SIG-M5 treated with dmso at 0.1 percent for 504 hours (cell line): ENCODE measurements at regions not wholly inside any gene's neighbourhood (a gene's known extent, or its start where the extent isn't known, plus 50 kb on each side); places are given as distances from the start of the nearest gene placed in this dataset.

ENCODE experiments used
- DNase-seq: peaks from one replicate; lab custom pipeline; 2025; ENCODE audit not compliant: unreplicated experiment; lab: John Stamatoyannopoulos, UW

DNA sequence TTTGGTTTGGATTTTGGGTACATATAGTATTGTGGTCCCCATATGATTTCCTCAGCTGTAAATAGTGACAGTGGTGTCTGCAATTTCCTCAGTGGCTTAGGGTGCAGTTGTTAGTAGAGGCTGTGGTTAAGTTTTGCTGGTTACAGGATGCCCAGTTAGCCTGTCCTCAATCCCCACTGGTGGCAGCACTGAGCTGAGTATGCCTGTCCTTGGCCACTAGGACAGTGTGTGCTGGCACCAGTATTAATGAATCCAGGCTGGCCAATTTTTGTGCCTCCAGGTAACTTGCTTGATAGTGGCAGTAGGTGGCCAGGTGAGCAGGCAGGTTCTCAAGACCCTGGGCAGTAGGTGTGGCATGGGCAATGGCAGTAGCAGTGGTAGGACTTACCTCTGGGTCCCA is 973.1 kb downstream of the TMEM182 start:
- DNase-seq = no peak

DNA sequence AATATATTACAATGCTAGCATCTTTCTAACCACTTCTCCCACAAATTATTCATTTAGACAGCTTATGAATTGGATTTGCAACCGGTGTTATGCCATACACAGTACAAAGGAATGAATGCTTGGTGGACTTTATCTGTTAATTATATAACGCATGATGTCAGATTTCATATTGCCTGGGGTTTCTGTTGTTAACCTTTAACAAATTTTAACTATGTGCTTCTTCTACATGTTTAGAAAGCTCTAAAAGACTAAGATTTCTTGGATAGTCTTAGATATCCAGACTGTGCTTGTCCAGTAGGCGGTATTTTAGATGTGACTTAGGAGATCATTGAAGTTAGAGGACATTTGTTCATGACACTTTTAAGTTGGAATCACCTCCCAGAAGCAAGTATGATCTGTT is 976.3 kb downstream of the TMEM182 start:
- DNase-seq = no peak

DNA sequence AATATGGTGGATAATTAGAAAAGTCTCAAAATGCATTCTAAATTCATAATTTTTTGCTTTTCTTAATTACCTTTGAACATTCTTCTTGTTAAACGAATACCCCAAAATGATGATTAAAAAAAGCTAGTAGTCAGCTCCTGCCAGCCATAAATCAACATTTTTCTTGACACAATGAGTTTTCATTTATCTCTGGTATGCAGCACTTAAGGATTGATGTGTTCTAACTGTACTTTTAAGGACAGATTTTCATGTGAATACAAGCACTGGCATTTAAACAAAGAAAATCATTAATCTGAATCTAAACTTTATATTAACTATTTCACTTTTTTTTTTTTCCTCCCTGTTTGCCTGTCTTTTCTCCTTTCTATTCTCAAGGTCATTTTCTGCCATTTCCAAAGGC is 976.8 kb downstream of the TMEM182 start:
- no peak for DNase-seq

DNA sequence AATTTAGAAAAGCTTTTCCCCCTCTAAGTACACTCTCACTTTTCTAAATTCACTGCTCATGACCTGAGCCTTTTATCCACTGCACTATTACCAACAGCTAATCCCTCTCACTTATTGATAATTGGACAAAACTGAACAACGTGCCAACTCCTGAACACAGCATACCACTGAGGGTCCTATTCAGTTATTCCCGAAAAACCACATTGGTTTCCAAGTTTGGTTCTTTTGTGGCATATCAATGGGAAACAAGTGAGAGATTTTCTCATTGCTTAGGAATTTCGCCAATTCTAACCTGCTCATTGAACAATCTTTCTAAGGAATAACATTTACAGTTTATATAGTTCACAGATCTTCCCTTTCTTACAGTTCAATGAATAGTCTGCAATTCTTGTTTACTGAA is 977.4 kb downstream of the TMEM182 start:
- no peak for DNase-seq

DNA sequence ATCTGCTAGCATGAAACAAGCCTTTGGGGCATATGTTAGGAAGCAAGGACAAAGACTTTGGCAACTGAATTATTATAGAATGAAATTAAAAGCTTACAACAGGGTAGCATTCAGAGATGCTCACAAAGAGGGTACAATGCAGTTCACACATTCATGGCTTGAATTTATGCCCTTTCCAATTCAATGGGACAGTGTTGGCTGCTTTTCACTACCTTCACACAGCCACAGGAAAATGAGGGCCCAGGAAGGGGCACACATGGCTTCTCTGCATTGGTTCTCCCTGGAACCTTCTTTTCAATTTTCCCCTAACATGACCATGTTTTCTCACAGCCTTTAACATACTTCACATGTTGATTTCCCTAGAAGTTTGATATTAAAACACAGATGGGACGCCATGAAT is 978.1 kb downstream of the TMEM182 start:
- no peak for DNase-seq

DNA sequence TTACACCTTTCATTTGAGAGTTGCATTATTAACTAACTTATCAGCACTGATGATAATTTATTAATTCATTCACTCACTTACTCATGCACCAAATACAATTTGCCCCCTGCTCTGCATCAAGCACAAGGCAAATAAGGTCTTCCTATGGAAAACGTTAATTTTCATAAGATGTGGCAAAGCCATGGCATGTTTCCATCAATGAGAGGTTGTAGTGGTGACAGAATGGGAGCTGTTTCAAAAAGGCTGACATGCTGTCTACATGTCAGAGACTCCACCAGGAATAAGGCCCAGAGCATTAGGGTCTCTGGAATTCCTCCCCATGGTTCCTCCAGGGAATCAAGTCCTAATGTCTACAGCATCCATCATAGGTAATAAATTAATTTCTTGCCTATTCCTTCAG is 978.8 kb downstream of the TMEM182 start:
- DNase-seq = no peak

DNA sequence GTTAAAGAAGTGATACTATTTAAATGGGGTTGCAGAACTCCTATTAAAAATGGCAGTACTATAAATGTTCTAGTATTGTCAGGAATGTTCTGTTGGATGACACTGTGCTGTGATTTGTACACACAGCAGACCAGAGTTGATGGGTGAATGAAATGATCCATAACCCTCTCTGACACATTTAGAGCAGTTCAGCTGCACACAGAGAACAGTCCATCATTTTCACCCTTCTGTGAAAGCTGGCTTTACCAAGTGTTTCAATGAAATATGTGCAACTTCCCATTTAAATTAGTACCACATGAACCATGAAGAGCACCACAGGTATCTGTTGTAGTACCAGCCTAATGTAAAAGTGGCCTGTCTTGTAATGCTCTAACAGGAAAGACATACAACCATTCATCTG is 981.4 kb downstream of the TMEM182 start:
- no peak for DNase-seq

DNA sequence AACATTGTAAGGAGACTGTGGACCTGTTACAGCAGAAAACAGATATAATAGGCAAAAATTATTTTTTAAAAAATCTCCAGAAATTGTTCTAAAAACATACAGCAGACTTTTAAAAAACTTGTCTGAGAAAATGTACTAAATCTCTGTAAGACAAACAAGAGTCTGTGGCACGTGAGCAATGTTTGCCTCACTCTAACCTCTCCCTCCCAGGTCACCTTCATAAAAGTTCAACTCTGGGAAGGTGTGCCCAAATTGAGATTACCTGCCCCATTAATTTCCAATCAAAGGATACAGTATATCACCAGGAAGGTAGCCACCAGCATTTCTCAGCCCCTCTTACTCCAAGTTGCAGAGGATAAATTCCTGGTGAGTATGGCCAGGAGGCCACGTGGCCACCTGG is 992.7 kb downstream of the TMEM182 start:
- DNase-seq = no peak

DNA sequence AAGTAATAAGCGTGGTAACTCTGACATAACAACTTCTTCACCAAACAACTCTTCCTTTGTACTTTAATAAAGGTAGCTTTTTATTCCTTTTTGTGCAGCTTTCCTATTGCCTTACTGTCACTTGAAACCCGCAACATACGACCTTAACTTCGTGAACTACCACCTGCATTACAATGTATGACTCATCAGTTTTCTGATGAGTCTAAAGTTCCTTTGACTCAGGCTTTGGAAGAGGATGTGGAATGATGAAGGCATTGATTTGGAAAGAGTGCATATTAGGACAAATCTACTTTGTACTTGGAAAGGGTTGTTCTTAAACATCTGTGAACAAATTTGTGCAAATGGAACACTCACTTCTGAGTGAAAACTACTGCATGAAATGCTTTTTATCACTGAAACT is 1012.1 kb downstream of the TMEM182 start:
- DNase-seq = no peak

DNA sequence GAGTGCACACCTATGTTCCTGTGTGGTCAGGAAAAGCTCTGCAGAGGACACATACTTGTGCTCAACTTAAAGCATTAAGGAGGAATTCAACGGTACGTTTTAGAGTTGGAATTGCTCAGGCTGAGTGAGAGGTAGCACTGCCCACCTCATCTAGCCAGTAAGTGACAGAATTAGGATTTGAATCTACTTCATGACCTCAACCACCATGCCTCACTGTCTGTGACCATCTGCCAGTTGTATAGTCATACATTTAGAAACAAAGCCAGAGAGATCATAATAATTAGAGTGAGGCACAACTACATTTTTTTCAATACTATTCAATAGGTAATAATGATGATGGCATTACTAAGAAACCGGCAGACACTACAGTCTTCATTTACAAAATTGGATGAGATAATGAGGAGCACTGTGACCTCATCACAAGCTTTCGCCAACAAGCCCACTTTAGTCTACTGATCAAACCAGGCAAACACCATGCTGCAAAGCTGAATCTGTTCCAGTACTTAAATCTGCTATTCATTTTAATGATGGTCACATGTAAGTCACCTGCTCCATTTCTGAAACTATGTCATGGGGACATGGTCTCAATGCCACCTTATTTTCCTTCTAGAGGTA is 1018.4 kb downstream of the TMEM182 start:
- DNase-seq = no peak

DNA sequence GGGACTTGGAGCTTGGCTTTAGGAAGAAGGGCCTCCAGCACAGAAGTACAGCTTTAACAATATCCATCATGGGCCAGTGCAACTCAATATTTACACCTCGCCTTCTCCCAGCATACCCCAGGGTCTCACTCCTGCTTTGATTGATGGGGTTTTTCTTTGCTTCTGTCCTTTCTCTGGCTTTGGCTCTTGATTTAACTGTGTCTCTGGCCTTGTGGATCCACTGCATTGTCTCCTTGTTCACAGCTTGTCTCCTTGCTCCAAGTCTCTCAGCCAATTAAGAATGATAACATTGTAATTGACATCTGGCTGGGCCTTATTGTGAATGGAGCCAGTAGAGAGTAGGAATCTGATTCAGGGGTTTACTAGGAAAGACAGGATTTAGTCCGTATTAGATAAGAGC is 1019.5 kb downstream of the TMEM182 start:
- no peak for DNase-seq

DNA sequence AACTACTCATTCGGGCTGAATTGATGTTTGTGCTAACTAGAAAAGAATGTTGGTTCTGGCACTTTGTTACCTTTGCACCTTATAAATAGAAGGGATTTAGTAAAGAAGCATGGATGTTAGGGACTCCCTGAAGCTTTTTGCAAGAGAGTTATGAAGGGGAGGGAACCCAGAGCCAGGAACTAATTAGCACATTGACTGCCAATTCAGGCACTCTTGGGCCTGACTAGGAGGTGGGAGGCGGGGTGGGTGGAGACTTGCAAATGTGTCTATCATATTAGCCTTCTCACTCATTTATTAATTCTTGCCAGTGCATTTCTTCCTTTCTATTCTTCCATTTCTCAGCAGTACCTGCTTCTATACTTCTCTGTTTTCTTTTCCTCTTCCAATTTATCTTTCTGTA is 1022.4 kb downstream of the TMEM182 start:
- no peak for DNase-seq

DNA sequence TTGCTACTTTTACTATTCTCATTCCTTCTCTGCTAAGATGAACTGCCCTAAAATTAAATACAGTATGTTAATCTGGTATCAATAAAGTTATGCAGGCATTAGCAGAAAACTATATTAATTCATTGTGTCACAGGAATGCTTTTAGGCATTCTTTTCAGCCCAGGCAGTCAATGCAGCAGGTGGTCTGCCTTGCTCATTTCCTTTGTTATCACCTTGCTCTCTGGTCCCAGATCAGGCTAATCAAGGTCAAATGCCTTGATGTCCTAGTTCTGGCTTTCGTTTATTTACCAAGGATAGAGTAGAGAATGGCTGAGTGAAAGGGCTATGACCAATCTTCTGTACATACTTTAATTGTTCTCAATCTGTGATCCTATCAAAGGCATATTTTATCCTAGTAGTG is 1023.6 kb downstream of the TMEM182 start:
- DNase-seq = no peak

DNA sequence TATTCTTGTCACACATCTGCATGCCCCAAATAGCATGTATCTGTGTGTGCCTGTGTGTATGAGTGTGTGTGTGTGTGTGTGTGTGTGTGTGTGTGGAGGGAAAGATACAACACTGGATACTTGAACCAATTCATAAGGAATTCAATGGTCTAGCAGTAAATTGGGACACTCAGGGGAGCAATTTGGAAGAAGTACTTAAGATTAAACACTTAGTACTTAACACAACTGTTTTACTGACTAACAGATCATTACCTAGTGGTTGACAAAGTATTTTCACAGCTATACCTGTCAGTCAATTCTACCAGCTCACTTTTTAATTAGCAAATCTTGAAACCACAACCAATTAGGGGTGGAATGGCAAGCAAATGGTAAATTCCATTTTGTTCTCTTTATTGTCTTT is 1024.1 kb downstream of the TMEM182 start:
- DNase-seq = no peak

DNA sequence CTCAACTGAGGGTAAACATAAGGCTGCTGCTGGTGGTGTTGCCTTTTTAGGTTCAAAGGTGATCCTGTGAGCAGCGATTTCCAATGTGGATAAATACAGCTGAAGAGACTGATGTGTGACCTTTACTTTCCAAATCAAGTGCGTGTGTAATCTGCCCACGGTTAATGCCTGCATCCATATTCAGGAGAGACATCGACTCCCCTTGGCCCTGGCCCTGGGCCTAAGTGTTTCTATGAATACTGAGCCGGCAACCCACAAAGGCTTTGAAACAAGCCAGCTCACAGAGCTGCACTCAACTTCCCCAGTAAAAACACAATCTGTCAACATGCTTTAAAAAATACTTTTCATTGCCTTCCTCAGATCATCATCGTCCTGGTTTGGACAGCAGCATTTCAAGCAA is 1026.6 kb downstream of the TMEM182 start:
- no peak for DNase-seq

DNA sequence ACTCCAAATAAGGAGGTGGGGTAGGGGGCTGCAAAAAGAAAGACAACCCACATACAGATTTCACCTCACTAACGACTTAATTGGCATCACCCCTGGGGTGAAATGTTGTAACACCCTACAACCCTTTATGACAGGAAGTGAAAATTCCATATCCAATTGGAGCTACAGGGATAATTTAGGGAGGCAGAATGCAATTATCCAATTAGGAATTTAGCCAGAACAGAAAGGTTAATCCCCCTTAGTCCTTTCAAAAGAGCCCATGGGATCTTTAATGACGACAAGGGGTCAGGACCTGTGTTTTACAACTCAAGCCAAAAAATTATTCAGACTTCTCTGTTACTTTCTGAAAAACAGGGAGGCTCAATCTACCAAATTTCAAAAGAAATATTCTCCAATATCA is 1027.1 kb downstream of the TMEM182 start:
- DNase-seq = no peak

DNA sequence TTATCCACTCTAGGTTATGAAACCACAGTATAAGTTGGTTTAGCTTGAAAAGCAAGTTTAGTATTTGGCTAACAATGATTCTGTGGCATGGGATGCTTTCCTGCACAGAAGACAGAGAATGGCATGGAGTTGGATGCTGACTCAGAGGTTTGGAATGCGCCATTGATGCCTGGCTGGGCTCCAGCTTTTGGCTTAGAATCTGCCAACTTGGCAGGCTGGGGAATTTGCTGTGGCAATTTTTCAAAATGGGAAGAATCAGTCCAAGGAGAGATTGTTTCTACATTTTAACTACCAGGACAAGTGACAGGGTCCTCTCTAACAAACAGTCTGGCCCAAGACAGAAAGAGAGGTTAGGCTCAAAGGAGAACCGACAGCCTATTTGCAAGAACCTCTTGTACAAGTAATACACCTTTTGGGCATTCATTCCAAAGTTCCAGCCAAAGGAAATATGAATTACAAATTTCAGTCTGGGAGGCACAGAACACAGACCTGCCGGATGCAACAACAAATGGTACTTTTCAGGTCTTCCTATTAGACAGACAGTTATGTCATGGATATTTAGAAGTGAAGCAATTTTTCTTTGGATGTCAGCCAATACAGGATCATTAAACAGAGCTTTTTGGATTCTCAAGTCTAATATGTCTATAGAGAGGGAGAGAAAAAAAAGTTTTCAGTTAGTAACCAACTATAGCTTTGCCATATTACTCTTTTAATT is 1027.7 kb downstream of the TMEM182 start:
- no peak for DNase-seq

DNA sequence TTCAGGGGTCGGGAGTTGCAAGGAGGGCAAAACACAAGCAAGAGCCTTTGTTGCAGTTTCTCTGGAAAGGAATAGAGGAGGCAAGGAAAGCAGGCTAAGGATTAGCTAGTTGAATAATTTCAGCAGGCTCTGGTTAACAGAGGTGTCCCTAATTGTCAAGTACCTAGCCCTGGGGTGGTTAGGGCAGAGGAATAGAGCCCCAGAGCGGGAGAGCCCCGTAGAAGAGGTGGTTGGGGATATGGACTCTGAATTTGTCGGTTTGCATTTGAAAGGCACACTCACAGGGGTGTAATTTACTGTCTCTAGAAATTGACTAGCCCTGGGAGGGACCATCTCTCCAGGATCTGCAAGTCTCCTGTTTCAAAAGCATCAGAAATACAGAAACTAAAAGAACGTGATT is 1030.2 kb downstream of the TMEM182 start:
- no peak for DNase-seq

DNA sequence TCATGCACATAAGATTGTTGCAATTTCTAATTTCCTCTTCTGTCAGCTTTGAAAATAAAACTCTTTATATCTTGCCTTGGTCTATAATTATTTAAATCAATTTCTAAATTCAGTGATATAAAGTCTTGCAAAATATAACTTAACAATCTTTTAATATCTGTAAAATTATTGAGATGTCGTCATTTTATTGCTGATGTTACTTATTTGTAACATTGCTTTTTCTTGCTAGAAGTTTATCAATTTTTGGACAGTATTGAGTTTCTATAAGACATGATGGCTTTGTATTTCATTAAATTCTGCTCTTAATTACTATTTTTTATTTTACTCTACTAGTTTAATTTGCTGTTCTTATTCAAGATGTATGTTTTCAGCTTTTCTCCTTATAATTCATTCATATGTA is 1036.5 kb downstream of the TMEM182 start:
- no peak for DNase-seq

DNA sequence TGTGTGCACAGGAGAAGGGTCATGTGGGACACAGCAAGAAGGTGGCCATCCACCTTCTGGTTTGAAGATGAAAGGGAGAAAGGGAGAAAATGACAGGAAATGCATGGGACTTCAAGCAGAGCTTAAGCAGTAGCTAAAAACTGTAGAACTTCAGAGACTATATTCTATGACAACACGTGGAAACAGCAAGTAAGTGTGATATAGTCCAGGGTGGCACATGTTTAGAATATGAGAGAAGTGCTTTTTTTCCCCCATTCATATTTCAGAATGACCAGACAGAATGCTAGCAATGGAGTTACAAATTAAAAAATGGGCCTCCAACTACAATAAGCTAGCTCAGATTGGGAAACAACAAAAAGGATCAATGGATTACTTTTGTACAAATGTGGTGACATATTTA is 1042.2 kb downstream of the TMEM182 start:
- DNase-seq = no peak

DNA sequence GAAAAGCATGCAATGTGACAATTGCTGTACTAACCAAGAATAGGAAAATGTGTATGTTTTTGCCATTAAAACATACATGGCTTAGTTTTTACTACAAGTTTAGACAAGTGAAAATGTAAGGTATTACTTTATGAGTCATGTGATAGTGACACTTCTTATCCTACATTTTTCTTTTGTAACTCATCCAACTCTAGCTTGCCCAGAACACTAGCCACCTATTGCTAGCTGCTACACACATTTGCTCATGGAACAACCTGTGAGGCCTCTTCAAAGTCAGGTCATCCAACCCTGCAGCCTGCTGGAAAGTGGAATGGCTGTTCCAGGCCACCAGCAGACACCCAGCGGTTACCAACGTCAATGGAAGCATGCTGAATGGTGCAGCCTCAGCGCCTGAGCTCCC is 1043.9 kb downstream of the TMEM182 start:
- DNase-seq = no peak

DNA sequence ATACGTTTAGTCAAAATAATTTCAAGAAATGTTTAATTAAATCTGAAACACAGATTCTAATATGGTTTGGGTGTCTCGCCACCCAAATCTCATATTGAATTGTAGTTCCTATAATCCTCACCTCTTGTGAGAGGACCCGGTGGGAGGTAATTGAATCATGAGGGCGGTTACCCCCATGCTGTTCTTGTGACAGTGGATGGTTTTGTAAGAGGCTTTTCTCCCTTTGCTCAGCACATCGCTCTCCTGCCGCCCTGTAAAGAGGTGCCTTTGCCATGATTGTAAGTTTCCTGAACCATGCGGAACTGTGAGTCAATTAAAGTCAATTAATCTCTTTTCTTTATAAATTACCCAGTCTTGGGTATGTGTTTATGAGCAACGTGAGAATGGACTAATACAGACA is 1045.1 kb upstream of the POU3F3 start:
- DNase-seq = no peak

DNA sequence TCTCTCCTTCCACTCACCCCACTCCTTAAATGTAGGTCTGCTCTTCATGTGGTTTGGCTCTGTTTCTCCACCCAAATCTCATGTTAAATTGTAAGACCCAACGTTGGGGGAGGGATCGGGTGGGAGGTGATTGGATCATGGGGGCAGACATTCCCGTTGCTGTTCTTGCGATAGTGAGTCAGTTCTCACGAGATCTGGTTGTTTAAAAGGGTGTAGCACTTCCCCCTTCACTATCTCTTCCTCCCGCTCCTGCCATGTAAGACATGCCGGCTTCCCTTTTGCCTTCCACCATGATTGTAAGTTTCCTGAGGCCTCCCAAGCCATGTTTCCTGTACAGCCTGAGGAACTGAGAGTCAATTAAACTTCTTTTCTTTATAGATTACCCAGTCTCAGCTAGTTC is 1044.5 kb upstream of the POU3F3 start:
- DNase-seq = no peak
